ENCODE measurements at regions not wholly inside any gene's neighbourhood (a gene's known extent, or its start where the extent isn't known, plus 50 kb on each side); places are given as distances from the start of the nearest gene placed in this dataset.
"Not testable (repeated sequence)": the region's sequence is repeated elsewhere in the genome, so short reads cannot be mapped to it uniquely, and the experiment has no call there.

DNA sequence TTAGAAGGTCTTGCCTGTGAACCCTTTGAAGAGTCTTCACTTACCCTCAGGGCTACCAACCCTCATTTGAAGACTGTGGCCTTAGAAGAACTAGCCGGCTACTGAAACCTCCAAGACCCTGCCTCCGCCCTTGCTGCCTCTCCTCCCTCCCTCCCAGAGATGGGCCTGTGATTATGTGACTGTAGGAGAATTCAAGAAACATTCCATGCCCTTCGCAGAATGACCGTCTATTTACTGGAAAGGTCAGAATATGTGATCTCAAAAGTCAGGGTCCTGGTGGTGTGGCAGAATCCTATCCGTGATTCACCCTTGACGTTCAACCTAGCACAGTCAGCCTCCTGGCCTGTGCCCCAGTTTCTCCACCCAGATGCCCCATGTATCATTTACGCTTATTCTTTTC lies 109.6 kb downstream of the CTNND1 start:
- no peak for DNase-seq (ENCODE audit: low read depth)

GRCh38 chr11:57873196-57873911 lies 111.8 kb downstream of the CTNND1 start:
- peak; percentile 9 for DNase-seq (ENCODE audit: low read depth)

- no peak for DNase-seq (ENCODE audit: low read depth)
Observed at GRCh38 chr11:57874981-57875380, 113.4 kb downstream of the CTNND1 start.

GRCh38 chr11:57881647-57882046 lies 120.0 kb downstream of the CTNND1 start:
- no peak for DNase-seq (ENCODE audit: low read depth)

GRCh38 chr11:57883630-57884029 lies 122.0 kb downstream of the CTNND1 start:
- no peak for DNase-seq (ENCODE audit: low read depth)

- DNase-seq (ENCODE audit: low read depth): peak; percentile 33
Observed at GRCh38 chr11:57885298-57886050, 123.9 kb downstream of the CTNND1 start.

- DNase-seq (ENCODE audit: low read depth): no peak
Observed at GRCh38 chr11:57888386-57888785, 126.8 kb downstream of the CTNND1 start.

- DNase-seq (ENCODE audit: low read depth): no peak
Observed at GRCh38 chr11:57890521-57890920, 128.9 kb downstream of the CTNND1 start.

GRCh38 chr11:57893200-57893599 lies 130.5 kb upstream of the OR9Q1 start:
- not testable (repeated sequence) for DNase-seq (ENCODE audit: low read depth)

DNA sequence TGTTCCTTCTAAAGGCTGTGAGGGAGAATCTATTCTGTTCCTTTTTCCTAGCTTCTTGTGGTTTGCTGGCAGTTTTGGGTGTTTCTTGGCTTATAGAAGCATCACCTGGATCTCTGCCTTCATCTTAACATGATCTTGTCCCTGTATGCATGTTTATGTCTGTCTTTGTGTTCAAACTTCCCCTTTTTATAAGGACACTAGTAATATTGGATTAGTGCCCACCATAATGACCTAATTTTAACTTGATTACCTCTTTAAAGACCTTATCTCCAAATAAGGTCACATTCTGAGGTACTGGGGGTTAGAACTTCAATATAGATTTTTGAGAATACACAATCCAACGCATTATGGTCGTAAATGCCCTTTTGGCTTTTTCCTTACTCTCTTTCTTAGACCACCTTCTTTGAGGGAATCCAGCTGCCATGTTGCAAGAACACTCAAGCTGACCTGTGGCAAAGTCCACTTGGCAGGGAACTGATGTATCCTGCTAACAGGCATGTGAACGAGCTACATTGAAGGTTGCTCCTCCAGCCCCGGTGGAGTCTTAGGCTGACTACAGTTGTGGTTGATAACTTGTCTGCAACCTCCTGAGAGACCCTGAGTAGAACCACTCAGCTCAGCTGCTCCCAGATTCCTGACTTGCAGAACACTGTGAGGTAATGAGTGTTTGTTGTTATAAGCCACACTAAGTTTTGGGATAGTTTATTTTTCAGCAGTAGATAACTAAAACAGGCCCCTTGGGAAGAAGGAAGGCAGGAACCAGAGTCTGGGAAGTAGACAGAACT lies 127.1 kb upstream of the OR9Q1 start:
- no peak for DNase-seq (ENCODE audit: low read depth)

GRCh38 chr11:57899378-57899777 lies 124.3 kb upstream of the OR9Q1 start:
- no peak for DNase-seq (ENCODE audit: low read depth)

DNA sequence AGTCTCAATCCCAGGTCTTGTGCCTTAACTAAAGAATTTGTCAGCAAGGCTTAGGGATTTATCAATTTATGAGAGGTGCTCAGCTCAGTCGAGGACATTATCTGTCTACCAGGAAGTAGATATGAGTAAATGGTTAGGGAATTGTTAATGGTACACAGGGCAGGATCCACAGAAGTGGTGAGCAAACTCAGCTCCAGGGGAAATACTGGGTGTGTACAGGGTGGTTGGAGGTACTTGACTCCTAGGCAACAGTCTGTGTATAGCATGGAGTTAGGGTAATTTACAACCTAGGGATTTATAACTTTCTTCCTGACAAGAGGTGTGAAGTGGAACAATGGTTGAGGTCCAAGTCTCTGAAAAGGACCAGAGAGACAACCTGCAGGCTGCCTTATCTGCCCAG lies 123.4 kb upstream of the OR9Q1 start:
- DNase-seq (ENCODE audit: low read depth): no peak

GRCh38 chr11:57901278-57901677 lies 122.4 kb upstream of the OR9Q1 start:
- no peak for DNase-seq (ENCODE audit: low read depth)

DNA sequence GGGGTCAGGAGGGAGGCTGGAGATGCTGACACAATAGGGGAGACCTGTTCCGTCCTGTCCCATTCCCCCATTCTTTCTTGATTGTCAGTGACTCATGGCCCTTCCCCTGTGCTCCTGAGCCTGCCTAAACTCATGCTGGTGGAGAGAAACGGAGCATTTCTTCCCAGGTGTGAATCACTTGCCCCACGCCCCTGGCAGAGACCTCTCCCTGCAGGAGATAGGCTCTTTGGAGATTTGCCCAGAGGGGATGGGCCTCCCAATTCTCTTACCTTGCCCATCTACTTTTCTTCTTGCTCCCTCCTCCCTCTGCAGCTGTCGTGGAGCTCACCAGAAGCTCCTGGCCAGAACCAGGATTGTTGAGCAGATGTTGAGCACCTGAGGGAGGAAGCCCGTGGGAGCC lies 121.9 kb upstream of the OR9Q1 start:
- no peak for DNase-seq (ENCODE audit: low read depth)

- DNase-seq (ENCODE audit: low read depth): no peak
Observed at GRCh38 chr11:57903011-57903410, 120.7 kb upstream of the OR9Q1 start.

- peak; percentile 83 for DNase-seq (ENCODE audit: low read depth)
Observed at GRCh38 chr11:57903441-57904123, 120.1 kb upstream of the OR9Q1 start.

DNA sequence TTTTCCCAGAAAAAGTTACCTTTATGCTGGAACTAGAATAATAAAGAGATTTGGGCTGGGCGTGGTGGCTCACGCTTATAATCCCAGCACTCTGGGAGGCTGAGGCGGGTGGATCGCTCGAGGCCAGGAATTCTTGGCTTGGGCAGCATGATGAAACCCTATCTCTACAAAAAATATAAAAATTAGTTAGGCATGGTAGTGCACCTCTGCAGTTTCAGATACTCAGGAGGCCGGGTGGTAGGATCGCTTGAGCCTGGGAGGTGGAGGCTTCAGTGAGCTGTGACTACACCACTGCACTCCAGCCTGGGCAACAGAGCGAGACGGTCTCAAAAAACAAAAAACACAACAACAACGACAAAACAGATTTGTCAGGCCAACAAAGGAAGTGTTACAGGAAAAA lies 119.3 kb upstream of the OR9Q1 start:
- DNase-seq (ENCODE audit: low read depth): no peak

- no peak for DNase-seq (ENCODE audit: low read depth)
Observed at GRCh38 chr11:57905439-57905838, 118.2 kb upstream of the OR9Q1 start.

GRCh38 chr11:57908399-57908798 lies 115.3 kb upstream of the OR9Q1 start:
- not testable (repeated sequence) for DNase-seq (ENCODE audit: low read depth)

- DNase-seq (ENCODE audit: low read depth): not testable (repeated sequence)
Observed at GRCh38 chr11:57911522-57911921, 112.2 kb upstream of the OR9Q1 start.

DNA sequence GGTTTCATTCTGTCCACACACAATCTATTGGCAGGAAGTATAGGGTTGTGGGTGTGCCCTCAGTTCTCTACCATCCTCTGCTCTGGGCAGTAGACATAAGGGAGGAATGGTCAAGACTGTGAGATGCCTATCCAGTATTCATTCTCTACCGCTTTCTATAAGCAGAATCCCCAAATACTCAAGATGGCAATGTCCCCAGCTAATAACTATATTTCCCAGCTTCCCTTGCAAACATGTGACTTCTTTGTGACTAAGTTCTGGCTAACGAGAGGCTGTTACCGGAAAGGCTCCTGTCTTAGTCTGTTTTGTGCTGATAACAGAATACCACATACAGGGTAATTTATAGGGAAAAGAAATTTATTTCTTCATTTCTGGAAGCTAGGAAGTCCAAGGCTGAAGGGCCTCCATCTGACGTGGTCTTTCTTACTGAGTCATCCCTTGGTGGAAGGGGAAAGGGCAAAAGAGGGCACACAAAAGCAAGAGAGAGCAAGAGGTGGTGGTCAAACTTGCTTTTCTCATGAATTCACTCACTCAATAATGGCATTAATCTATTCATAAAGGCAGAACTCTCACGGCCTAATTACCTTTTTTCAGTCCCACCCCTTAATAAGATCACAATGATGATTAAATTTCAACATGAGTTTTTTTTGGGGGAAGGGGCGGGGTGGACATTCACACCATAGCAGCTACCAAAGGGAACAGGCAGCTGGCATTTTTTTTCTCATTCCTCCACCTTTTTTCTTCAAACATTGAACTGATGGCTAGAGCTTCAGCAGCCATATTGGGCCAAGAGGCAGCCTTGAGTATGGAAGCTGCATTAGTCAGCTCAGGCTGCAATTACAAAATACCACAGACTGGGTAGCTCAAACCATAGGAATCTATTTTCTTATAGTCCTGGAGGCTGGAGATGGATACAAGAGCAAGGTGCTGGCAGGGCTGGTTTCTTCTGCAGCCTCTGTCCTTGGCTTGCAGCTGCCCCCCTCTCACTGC lies 109.7 kb upstream of the OR9Q1 start:
- no peak for DNase-seq (ENCODE audit: low read depth)

All from M059J (cell line).